ENCODE measurements at regions not wholly inside any gene's neighbourhood (a gene's known extent, or its start where the extent isn't known, plus 50 kb on each side); places are given as distances from the start of the nearest gene placed in this dataset.
A peak's percentile ranks its signal among the peaks of the same experiment; 100 is the strongest.

- no peak for DNase-seq (ENCODE audit: low read depth in 2 of 2)
Observed at GRCh38 chr2:43034242-43034619, 192.2 kb downstream of the ZFP36L2 start.

- DNase-seq (ENCODE audit: low read depth in 2 of 2) = no peak
Observed at GRCh38 chr2:43033466-43034241, 192.8 kb downstream of the ZFP36L2 start.

- DNase-seq (ENCODE audit: low read depth in 2 of 2) = no peak
Observed at GRCh38 chr2:43033016-43033270, 193.5 kb downstream of the ZFP36L2 start.

GRCh38 chr2:43032213-43033015, 194.0 kb downstream of the ZFP36L2 start:
- no peak for DNase-seq (ENCODE audit: low read depth in 2 of 2)

GRCh38 chr2:43031471-43032212, 194.8 kb downstream of the ZFP36L2 start:
- no peak for DNase-seq (ENCODE audit: low read depth in 2 of 2)

GRCh38 chr2:43030551-43031307, 195.7 kb downstream of the ZFP36L2 start:
- DNase-seq (ENCODE audit: low read depth in 2 of 2) = no peak

GRCh38 chr2:43029186-43029585, 197.2 kb downstream of the ZFP36L2 start:
- DNase-seq (ENCODE audit: low read depth in 2 of 2) = no peak

GRCh38 chr2:43028188-43028587, 198.2 kb downstream of the ZFP36L2 start:
- no peak for DNase-seq (ENCODE audit: low read depth in 2 of 2)

GRCh38 chr2:43027097-43027873, 199.1 kb downstream of the ZFP36L2 start:
- no peak for DNase-seq (ENCODE audit: low read depth in 2 of 2)

- no peak for DNase-seq (ENCODE audit: low read depth in 2 of 2)
Observed at GRCh38 chr2:43026426-43027096, 199.8 kb downstream of the ZFP36L2 start.

GRCh38 chr2:43025709-43026295, 200.6 kb downstream of the ZFP36L2 start:
- DNase-seq (ENCODE audit: low read depth in 2 of 2) = no peak

GRCh38 chr2:43024515-43025011, 201.8 kb downstream of the ZFP36L2 start:
- DNase-seq (ENCODE audit: low read depth in 2 of 2) = peak in 1 of 2 donors; percentile 22

GRCh38 chr2:43023791-43024514, 202.5 kb downstream of the ZFP36L2 start:
- no peak for DNase-seq (ENCODE audit: low read depth in 2 of 2)

GRCh38 chr2:43022896-43023295, 203.5 kb downstream of the ZFP36L2 start:
- DNase-seq (ENCODE audit: low read depth in 2 of 2) = no peak

GRCh38 chr2:43021791-43022509, 204.5 kb downstream of the ZFP36L2 start:
- DNase-seq (ENCODE audit: low read depth in 2 of 2) = no peak

- no peak for DNase-seq (ENCODE audit: low read depth in 2 of 2)
Observed at GRCh38 chr2:43020990-43021669, 205.3 kb downstream of the ZFP36L2 start.

GRCh38 chr2:43020296-43020695, 206.1 kb downstream of the ZFP36L2 start:
- DNase-seq (ENCODE audit: low read depth in 2 of 2) = no peak
